CD4-positive, alpha-beta T cell treated with Interleukin-1 beta for 1 hour (primary cell): ENCODE measurements at regions not wholly inside any gene's neighbourhood (a gene's known extent, or its start where the extent isn't known, plus 50 kb on each side); places are given as distances from the start of the nearest gene placed in this dataset.

ENCODE experiments used
- DNase-seq, 2 donors: peaks; one replicate each; pipeline ENCODE4 v3.0.0-alpha.2; 2020 to 2022

DNA sequence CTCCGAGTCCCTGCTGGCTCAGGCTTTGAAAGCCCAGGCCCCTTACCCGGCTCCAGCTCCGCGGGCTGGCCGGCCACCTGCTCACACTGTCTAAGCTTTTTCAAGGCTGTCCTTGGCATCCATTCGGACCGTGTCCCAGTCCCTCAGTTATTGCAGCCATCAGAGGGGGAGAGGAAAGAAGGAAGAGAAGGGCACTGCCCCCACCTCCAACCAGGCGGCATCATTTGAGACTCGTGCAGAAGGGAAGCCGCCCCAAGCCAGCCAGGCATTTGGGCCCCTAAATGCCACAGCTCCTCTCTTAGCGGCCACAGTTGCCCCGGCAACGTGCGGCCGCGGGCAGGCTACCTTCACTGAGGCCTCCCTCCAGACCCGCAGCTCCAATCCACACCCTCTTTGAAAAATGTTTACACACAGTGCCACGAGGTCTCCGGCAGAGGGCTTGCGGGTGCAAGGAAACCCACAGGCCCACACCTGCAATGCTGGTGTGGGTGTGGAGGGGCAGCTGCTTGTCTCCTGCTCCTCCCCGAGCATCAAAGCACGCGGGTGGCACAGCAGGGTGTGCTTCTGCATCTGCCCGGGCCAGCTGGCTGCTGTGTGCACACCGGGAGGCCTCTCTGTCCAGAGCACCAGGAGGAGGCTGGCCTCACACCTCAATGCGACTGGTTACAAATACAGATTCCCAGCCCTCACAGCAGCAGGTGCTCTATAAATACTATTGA lies 124.4 kb downstream of the CTTN start:
- no peak for DNase-seq

DNA sequence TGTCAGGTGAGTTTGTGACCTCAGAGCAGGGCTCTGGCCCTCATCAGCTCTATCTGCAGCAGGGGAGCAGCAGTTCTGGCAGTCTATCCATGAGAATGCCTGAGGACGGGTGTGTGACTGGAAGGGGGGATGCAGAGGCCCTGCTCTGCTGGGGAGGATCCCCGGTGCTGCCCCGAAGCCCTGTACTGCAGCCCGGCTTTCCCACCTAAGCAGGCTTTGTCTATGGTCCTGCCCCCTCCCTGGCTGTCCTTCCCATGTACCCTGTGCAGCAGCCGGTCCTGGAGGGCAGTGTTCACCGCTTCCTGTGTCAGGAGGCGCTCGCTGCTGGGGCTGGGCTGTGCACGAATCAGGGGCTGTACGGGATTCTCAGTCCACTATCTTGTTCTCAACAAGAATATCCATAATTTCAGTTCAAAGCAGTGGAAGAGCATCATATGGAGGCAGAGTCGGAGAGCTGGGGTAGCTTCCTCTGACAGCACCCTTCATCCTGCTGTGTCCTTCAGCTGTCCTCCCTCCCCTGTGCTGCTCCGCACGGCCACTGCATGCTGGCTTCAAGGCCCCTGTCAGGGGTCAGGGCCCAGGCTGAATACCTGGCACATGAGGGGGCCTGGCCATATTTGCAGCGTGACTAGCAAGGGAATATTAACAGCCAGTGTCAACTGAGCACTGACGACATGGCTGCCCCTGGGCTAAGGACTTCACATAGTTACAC lies 125.2 kb downstream of the CTTN start:
- no peak for DNase-seq

DNA sequence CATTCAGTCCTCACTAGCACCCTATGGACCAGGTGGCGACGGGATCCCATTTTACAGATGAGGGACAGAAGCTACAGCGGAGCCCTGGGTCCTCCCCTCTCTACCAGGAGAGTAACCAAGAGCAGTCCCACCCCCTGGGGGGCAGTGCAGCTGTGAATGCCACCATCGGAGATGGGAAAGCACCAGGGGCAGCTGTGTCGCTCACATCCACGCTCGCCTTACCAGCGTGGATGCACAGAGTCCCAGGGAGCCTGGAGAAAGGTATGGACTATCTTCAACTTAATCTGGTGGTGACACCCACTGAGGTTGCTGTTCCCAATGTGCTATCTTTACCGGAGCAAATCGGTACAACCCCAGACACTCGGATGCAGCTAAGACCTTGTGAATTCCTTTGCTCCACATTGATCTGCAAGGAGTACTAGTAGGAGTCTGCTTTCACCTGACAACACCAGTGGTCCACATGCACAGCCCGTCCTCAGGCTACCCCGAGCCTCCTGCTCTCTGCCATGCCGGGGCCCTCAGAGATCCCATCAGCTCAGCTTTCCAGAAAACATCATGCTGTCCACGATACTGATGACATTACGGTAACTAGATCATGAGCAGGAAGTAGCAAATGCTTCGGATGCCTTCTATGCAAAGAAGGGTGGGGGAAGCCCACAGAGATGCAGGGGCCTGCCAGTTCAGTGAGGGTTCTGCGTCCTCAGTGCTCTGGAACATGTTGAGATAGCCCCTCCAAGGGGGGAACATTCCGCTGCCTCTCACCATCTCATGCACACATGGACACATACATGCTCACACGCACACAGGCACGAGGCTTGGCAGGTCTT lies 126.0 kb downstream of the CTTN start:
- no peak for DNase-seq

DNA sequence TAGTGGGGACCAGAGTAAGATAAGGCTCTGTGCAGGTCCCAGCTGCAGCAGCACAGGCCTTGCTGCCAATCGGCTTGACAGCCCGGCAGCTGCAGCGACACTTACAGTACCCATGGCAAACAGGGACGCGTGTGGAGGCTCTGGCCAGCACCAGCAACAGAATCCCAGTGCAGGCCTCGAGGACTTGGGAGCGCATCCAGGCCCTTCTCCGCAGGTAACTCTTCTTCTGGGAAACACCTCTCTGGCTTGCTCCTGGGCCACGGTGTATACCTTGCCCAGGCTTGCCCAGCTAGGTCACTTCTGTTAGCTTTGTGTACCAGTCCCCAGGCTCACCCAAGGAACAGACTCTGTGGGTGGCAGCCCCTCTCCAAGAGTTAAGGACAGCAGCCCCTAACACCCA lies 126.7 kb downstream of the CTTN start:
- no peak for DNase-seq

DNA sequence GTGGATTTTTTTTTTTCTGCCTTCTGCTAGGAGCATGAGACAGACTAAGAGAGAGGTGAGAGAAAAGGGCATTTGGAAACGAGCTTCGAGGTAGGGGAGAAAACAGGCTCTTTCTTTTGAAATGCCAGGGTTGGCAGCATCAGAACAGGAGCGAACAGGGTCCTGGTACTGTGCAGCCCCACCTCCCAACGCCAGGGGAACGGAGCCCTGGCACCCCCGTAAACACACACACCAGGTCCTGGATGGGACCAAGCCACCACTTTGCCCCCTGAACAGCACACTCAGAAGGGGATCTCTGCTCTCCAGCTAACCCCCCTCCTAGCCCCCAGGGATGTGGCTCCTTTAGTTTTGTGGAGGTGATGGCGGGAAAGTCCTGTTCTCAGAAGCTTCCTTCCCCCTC lies 127.1 kb downstream of the CTTN start:
- no peak for DNase-seq

DNA sequence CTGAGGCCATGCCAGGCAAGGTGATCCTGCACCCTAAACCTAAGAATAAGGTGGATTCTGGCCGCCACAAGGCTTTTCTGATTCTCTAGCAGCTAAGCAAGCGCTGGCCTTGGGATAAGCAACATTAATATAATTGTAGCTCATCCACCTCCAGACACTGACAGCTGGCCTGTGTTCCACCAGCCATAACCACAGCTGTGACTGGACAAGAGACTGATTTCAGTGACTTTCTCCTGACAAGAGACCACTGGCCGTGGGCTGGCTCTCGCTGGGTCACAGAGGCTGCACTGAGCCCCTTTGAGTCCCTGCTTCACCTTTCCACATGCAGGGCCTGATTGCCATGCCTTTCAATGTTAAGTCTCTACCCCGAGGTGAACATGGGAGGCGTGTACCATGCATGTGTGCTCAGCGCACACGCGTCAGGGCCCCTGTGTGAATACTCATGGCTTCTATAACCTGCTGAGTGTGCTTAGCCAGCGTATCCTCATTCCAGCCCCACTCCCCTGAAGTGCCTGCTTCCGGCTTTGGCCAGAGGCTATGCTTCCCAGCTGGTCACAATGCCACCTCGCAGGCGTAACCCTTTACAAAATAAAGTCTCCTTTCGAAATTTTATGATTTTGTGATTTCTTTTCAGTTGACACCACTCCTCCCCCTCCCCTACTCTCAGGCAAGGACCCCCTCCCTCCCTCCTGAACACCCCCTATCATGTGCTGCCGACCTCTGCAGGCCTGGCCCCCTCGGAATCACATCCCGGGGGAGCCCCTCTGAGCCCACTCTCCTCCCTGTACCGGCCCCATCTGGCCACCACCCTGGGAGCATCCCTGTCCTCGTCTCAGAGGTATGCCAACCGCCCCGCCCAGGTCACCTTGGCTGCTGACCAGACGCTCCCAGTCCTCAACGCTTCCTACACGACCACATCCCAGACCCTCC lies 128.1 kb downstream of the CTTN start:
- no peak for DNase-seq

DNA sequence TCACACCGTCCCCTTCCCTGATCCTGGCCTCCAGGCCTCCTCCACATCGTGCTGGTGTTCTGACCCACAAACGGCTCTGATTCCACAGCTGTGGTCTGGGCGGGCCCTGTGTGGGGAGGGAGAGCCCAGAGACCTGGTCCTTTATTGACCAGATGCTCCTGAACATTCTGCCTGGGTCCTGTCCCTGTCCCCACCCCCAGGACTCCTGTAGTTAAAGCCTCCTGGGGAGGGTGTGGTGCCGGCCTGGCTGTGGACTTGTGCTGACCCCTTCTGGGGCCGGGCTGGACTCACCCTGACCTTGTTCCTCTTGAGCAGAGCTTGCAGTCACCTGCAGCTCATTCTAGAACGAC lies 128.7 kb downstream of the CTTN start:
- no peak for DNase-seq

DNA sequence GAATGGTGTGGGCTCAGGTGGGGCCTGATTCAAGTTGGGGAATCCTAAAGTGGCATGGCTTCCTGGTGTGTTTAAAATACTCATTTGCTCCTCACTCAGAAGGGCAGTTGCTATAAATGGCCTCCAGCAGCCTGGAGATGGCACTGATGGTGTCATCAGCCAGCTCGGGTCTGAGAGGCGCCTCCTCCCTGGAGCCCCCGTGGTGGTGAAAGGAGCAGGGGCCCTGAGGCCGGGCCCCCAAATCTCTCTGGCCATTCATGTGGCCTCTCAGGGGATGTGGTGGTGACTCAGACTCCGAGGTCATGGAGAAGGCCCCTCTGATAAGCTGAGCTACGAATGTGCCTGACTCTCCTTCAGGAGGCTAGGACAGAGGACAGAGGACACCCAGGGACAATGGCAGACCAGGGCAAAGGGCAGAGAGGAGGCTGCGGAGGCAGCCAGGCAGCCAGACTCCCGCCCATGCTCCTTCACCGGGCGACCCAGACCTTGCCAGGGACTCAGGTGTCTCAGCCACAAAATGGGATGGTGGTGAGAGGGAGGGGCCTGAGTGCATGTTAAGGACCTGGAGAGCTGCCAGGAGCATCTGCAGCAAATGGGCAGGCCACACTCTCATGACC lies 129.2 kb downstream of the CTTN start:
- no peak for DNase-seq

DNA sequence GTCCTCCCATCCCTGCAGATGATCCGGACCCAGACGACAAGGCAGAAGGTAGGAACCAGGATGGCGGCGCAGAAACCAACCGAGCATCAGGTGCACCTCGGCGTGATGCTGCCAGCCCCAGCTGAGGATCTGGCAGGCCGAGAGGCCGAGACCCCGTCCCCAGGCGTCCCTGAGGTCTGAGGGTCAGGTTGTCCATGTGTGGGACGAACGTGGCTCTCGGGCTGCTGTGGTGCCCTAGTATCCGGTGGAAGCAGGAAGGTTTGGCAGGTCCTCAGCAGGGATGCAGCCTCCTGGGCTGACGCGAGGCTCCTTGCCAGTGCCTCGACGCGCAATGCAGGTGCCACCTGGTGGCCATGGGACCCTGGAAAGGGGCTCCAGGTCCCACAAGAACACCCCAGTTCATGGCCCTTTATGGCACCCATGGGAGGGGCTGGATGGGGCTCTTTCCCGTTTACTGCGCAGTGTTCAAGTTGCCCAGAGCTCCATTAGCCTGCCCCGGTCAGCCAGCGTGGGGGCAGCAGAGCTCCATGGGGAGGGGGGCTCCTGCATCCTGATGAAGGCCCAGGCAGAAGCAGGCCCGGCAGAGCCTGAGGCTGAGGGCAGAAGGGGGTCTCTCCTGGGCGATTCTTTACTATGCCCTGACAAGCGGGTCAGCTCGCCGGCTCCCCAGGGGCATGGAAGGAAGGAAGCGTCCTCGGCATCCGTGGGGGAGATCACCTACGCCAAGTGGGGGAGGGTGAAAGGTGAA lies 129.9 kb downstream of the CTTN start:
- no peak for DNase-seq

DNA sequence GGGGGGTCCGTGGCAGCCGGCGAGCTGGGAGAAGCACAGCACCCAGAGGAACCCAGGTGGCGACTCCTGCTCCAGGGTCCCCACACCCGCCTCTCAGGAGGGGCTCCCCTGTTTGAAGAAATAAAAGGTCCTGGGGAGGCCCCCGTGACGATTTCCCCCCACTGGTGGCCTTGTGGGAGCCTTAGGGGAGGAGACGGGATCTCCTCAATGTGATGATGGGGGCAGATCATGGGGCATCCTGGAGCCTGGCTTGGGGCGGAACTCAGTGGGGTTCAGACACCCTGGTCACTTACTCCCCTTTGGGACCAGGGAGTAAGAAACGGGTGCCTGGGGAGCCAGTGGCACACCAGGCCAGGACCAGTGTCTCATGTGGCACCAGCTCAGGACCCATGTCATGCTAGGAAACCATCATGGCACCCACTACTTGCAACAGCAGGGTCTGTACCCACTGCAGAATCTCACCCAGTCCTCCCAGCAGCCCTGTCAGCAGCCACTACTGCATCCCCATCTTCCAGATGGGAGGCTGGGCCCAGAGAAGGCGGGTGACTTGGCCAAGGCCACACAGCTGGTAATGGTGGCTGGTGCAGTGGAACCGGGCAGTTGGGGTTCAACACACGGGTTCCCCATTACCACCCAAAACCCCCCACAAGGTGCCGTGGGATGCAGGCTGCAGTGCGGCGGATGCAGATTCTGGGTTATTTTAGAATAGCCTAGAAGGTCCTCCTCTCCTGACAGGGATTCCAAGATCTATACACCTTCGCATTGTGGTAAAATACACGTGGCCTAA lies 130.7 kb downstream of the CTTN start:
- DNase-seq: no peak

DNA sequence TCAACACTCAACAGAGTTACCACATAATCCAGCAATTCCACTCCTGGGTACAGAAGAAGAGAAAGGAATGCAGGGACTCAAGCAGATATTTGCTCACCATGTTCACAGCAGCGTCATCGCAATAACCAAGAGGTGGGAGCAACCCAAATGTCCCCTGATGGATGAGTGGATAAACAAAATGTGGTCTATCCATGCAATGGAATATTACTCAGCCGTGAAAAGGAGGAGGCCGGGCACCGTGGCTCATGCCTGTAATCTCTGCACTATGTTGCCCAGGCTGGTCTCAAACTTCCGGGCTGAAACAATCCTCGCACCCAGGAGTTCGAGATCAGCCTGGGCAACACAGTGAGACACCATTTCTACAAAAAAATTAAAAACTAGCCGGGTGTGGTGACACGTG lies 131.7 kb downstream of the CTTN start:
- DNase-seq: no peak

DNA sequence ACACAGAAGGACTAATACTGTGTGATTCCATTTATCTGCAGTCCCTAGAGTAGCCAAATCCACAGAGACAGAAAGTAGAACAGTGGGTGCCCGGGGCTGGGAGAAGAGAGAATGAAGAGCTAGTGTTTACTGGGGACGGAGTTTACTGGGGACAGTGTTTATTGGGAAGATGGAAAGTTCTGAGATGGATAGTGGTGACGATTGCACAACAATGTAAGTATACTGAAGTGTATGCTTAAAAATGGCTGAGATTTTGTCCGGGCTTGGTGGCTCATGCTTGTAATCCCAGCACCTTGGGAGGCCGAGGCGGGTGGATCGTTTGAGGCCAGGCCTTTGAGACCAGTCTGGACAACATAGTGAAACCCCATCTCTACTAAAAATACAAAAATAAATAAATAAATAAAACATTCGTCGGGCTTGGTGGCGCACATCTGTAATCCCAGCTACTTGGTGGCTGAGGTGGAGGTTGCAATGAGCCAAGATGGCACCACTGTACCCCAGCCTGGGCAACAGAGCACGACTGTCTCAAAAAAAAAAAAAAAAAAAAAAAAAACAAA lies 132.4 kb downstream of the CTTN start:
- DNase-seq: no peak

DNA sequence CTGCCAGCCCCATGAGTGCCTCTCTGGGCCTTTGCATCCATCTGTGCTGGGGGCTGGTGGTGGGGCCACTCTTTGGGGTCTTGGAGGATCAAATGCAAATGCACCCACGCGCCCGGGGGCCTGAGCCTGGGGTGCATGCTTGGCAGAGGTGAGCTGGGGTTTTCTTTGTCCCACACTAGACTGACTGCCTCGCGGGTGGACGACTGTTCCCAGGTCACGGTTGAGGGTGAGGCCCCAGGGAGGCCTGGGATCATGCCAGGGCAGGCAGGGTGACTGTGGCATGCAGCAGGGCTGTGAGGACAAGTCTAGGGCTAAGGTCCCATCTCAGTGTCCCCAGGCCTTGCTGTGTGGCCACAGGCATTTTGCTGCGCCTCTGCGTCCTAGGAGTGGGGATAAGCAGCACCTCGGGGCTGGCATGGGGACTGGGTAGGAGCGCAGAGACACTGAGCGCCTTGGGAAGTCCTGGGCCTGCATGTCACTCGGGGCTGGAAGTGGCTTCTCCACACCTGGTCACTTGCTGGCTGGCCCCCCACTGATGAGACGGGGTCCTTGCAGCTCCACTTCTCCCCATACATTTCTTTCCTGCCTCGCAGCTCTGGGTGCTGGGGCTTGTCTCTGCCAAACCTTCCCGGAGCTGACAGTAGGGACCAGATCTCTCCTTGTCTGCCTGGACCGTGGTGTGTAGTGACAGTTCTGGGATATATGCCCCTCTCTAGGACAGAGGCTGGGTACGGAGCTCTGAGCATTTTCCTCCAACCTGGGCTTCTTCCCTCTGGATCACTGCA lies 133.1 kb downstream of the CTTN start:
- DNase-seq: no peak

DNA sequence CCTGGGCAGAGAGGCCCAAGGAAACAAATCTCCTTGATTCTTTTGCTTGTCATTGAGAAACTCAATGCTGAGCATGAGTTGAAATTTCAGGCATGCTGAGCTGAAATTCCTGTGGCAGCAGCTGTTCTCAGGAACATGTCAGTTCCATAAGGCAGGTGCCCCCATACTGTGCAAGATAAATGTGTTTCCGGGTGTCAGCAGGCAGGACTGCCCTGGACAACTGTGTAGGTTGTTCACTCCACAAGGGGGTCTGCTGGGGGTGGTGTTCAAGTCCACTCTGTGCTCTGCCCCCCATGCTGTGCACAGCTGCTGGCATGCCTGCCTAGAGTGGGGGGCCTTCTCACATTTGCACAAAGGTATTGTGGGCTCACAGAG lies 133.7 kb downstream of the CTTN start:
- DNase-seq: no peak

DNA sequence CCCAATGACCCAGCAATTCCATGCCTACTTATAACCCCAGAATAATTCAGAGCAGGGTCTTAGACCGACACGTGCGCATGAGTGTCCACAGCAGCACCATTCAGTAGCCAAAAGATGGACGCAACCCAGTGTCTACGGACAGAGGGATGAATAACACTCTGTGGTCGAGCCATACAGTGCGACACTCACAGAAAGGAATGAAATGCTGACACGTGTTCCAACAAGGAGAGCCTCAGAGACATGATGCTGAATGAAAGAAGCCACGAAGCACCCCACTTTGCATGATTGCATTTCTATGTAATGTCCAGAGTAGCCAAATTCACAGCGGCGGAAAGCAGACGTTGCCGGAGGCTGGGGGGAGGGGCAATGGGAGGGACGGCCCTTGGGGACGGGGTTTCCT lies 134.4 kb downstream of the CTTN start:
- DNase-seq: no peak

DNA sequence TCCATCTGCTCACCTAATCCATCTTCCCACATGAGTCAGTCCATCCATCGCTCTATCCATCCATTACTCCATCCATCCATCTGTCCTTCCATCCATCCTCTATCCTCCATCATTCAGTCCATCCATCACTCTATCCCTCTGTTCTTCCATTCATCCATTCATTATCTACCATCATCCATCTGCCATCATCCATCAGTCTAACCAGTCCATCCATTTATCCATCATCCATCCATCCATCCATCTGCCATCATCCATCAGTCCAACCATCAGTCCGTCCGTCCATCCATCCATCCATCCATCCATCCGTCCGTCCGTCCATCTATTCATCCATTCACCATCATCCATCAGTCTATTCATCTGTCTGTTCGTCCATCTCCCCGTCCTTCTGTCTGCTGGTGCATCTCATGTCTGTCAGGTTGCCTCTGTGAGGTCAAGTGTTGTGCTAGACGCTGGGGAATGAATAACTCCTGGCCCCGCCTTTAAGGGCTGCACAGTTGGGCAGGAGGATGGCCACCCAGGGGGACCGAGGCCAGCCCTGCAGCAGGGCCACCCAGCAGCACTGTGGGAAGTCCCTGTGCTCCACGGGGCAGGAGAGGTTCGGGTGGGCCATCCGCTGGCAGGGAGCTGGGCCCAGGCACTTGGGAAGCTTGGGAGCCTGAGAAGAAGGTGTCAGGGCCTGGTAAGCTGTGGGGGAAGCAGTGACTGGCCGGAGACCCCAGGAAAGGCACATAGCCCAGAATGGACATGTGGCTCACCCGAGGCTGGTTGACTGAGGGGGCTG lies 137.1 kb downstream of the CTTN start:
- DNase-seq: no peak

DNA sequence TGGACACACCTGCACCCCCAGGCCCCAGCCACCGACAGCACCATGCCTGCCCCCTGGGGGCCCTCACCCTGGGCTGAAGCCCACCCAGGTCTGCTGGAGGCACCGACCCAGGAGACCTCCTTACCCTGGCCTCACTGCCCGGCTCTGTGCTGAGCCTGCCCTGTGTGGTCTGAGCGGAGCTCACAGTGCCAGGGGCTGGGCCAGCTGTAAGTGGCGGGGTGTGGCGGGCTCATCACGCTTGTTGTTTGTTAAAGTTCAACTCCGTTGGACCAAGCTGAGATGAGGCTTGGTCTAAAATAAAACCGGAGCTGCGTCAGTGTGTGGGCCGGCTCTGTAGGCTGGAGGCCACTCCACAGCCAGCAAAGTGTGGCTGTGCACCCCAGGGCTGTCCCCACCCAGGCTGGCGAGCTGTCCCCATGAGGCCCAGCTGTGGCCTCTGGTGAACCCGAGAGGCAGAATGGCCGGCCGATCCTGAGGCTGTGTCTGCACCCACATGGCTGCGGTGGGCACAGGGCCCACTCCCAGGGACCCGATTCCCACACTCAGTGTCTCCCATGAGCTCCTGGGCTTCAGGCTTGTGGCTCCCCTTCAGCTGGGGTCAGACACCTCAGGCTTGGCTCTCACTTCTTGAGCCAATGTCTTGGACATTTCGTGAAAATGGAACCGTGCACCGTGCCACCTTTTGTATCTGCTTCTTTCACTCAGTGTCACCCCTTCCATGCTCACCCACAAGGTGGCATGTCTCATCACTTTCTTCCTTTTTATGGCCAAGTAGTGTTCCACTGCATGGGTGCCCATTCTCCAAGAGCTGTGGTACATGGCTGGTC lies 137.9 kb downstream of the CTTN start:
- DNase-seq: no peak
